ENCODE measurements at regions not wholly inside any gene's neighbourhood (a gene's known extent, or its start where the extent isn't known, plus 50 kb on each side); places are given as distances from the start of the nearest gene placed in this dataset.

DNA sequence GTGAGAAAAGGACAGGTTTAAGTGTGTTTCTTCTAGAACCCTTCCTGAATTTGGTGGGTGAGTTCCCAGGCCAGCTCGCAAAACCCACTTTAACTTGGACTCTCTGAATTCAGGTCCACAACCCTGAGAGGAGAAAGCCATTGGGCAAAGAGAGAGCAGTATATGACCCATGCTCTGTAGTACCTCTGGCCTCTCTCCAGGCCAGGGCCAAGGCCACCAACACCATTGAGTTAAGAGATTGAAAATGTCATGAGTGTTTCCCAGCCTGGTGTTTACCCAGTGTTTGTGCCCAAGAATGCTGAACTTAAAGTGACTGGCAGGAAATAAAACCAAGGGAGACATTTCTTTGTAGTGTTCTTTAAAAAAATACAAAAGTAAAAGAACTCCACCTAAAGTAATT, 410.4 kb upstream of the CDH5 start:
- no peak for DNase-seq (ENCODE audit: low spot score)

DNA sequence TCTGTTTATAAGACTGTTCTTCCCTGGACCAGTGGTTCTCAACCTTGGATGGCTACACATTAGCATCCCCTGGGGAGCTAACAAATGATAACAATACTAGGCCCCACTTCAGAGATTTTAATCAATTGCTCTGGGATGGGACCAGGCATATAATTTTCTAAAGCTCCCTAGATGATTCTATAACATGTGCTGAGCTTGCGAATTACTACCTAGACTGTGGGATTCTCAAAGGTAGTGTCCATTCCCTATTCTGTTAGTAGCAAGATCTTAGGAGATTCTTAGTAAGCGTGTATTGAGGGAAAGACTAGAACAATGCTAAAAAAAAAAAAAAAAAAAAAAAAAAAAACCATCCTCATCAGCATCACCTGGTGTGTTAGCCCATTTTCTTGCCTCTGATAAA, 412.0 kb upstream of the CDH5 start:
- no peak for DNase-seq (ENCODE audit: low spot score)

DNA sequence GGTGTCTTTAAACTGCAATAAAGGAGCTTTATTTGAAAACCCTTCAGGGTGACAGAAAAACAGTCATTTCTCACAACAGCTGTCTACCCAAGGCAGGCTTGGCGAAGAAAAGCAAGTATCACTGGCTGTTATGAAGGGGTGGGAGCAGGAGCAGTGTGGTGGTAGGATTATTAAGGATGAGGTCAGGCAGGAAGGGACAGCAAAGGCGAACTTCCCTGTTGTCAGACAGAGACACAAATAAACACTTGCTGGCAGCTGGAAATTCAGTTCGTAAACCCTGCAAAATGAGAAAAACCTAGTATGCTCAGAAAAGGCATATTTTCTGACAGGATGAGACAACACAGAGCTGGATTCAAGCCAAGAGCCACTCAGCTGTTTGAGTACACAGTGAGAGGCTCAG, 416.3 kb upstream of the CDH5 start:
- DNase-seq (ENCODE audit: low spot score) = no peak

DNA sequence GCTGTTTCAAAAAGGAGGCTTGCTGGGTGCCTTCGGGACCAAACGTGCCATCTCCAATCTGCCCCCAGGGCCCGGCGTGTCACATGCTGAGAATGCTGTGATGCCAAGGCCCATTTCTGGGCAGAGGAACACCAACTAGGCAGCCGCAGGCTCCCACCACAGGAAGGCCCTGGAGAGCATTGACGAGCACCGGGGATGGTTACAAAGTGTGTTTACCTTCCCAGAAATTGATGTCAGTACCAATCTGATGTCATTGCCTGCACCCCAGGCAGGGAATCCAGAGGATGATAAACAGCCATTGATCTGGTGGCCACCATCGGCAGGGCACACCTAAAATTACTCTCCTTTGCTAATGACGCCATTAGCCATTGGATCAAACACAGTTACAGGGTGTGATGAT, 418.1 kb upstream of the CDH5 start:
- DNase-seq (ENCODE audit: low spot score) = no peak

DNA sequence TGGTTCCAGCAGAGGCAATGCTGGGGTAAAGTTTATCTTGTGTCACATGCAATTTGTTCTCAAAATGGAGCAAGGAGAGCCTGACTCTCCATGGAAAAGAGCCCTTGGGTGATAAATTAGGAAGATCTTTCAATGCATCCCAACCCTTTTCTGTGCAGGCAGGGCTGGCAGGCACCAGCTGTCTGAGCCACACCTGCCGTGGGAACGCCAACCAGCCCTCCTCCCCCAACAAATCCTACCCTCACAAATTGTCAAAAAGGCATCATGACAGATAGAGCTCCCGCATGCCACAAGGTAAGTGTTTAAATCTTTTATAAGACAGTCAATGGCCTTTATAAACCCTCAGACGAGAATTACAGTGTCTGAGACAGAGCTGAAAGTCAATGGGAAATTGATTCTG, 418.5 kb upstream of the CDH5 start:
- no peak for DNase-seq (ENCODE audit: low spot score)

DNA sequence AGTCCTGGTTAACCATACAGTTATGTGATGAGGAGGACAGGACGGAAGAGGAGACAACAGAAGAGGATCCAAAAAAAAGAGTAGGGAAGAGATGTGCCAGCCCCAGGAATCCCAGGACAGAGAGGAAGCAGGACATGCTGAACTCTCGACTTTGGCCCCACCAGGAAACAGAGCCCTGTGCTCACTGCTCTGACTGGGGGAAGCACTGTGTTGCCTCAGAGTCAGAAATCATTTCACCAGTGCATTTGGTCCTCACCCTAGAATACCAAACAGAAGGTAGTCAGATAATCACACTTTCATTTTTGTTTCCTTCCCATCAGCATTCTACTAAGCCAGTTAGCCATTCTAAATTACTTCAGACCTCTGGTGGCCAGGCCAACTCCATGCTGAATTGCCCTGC, 421.0 kb upstream of the CDH5 start:
- no peak for DNase-seq (ENCODE audit: low spot score)

DNA sequence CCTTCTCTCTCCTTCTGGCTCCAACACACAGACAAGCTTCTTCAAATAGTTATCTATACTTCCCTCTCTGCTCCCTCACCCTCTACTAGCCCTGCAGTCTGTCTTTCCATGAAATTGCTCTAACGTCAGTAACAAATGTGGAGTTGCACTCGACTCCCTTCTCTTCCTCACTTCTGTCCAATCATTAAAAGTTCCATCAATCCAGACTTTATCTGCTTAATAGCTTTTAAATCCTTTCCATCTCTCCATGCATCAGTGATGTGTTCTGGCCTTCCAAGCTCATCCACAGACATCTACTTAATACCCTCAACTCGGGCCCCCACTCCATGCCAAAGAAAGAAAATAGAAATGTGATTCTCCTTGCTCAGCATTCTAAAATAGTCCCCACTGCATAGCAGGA, 422.1 kb upstream of the CDH5 start:
- no peak for DNase-seq (ENCODE audit: low spot score)

DNA sequence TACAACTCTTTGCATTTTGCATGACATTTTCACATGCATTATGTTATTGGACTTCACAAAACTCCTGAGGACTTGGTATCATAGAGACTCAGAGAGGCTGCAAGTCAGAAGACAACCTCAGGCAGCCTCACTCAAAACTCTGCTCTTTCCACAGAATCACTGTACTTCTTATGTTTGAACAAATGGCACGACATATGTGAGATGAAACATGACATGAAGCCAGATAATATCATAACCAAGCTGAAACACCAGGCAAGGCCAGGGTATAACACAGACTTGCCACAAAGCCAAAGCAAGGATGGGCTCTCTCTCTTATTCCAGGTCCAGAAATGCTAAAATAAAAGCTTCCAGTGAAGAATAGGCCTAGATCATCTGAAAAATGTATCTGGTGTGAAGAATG, 425.8 kb upstream of the CDH5 start:
- DNase-seq (ENCODE audit: low spot score) = no peak

DNA sequence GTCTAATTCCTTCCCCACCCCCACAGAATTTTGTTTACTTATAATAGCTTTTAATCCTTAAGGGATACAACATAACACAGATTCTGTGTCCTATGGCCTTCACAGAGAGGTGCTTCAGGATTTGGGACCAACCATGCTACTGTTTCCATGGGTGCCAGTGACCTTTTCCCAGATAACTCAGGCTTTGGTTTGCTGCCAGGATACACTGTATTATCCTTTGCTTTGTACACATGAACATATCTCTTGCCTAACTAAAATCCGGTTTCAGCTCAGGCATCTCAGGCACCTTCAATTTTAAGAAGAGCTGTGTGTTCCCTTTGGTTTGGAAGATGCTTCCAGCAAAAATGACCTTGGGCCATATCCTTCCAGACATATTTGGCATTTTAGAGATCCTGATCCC, 428.4 kb upstream of the CDH5 start:
- DNase-seq (ENCODE audit: low spot score) = no peak

DNA sequence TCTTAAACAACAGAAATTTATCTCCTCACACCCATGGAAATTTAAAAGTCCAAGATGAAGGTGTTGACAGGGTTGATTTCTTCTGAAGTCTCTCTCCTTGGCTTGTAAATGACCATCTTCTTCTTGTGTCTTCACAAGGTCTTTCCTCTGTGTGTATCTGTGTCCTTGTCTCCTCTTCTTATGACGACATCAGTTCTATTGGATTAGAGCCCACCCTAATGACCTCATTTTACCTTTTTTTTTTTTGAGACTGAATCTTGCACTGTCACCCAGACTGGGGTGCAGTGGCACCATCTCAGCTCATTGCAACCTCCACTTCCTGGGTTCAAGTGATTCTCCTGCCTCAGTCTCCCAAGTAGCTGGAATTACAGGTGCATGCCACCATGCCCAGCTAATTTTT, 429.0 kb upstream of the CDH5 start:
- no peak for DNase-seq (ENCODE audit: low spot score)

DNA sequence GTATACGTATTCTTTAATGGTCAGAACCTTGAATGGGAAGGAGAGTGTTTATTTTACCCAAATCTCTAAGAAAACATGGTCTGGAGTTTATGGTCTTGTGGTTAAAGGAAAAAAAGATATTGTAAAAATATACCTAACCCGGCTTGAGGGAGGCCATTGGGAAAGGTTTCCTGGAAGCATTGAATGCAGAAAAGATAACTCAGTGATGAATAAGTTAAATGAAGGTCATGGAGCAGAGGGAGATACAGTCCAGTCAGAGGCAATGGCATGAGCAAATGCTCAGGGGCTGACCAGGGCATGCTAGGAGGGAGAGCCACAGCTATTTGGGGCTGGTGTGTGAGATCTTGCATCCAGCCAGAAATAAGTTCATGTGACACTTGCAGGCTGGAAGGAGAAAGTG, 430.4 kb upstream of the CDH5 start:
- no peak for DNase-seq (ENCODE audit: low spot score)

DNA sequence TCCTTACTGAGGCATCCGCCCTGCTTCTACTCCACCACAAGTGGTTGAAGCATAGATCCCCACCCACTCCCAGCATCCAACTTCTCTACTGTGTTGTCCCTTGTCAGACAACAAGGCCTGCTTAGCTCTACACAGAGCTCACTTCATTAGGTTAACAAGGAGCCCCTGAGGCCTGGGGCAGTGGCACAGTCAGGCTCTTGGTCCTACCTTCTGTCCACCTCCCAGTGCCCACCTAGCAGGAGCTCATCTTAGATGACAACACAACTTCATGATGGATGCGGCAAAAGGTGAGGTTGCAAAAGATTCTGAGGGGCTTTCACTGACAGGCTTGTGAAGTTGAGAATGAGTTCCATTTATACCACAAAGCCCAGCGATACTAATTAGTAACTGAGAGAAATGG, 432.0 kb upstream of the CDH5 start:
- no peak for DNase-seq (ENCODE audit: low spot score)

DNA sequence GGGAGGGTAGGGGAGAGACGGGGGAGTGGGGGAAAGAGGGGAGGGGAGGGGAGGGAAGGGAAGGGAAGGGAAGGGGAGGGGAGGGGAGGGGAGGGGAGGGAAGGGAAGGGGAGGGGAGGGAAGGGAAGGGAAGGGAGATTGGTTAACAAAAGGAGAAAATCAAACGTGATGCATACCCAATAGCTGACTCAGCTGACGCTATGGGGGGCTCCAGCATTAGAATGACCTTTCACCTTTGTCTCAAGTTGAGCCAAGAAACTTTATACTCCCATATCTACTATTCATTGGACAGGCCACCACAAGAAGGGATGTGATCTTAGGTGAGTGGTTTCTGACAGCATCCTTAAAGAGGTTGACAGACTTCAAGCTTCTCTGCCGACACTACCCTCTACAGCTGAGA, 432.8 kb upstream of the CDH5 start:
- no peak for DNase-seq (ENCODE audit: low spot score)

DNA sequence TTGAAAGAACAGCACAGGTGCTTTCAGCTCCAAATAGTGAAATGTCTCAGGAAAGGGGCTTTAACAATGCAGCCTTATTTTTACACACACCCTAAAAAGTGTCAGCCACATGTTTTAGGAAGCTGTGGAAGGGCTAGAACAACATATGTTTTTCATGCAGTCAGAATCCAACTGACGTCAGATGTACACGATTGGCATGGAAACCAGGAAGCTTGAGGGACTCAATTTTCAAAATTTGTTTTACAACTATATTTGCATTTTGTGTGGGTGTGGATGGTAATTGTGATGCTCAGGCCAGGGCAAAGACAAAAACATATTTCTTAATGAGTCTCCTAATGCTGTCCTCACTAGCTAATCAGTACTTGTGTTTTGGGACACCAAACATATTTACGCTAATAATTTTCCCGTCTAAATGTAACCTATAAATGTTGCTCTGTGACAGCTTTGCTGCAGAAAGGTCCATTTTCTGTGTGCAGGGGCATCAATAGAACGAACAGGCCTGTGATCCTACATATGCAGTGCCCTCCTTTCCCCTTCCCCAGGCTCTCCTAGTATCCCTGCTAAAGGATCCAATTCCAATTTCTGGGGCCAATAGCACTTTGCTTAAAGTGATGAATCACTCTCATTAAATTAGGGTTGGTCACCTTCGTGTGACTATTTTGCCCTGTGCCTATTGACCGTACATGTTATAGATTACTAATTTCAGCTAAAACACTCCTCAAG, 434.0 kb upstream of the CDH5 start:
- DNase-seq (ENCODE audit: low spot score) = no peak

DNA sequence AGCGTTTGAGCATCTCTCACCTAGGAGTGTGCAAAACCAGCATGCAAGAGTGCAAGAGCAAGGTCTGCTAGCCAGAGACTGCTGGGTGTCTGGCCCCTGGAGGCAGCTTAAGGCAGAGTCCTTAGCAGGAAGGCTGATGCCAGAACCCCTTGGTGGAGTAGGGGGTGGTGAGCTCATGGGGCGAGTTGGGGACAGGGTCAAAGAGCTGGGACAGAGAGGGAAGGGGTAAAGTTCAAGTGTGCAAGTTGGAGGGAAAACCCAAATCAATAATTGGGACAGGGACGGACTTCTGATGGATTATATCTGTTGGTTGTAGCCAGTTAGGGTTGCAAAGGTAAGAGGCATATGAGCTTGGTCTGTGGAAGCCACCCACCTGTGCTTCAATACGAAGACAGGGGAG, 443.6 kb upstream of the CDH5 start:
- no peak for DNase-seq (ENCODE audit: low spot score)

DNA sequence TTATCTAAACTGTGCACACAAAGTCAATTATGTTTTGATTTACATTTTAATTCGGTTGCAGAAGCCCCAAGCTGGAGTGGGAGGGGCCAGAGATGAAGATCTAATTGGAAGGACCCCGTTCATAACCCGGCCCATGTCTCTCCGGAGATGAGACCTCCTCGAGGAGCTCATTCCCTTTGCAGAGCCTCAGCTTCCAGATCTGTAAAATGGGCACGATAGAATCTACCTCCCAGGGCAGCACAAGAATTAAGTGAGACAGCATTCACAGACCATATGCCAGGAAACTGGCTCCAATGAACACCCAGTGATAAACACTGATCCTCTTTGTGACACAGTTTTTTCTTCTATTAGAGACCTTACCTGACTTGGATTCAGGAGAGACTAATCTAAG, 446.5 kb upstream of the CDH5 start:
- no peak for DNase-seq (ENCODE audit: low spot score)

DNA sequence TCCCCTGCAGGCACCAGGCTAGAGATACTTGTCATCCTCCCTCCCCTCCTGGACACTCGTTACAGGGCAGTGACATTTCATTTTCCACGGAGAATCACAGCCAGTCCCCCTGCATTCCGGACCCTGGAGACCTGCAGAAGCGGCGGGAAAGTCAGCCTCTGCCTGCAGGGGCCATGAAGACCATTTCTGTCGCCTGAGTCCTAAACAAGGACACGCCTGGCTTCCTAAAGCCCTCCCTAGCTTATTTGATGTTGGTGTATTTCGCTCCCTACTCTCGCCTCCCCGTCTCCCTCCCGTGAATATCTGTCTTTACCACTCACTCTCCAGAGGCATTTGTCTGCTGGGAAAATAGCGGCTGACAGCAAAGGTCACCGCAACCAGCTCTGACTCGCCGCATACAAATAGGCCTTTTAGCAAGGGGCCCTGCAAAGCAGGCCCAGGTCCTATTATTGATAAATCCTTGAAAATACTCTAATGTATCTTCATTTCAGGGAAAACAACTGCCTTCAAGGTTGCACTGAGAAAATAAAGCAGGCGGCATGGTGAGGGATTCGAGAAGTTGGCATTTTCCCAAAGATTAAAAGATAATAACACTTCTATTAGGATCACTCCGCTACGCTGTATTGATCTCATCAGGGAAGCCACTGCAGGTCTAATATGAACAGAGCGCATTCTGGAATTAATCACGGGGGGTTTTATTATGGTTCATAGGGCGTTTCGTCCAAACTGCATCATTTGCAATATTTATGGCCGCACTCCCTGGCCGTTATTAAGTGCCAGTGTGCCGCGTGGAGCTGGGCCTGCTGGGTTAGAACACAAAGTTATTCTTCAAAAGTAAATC, 447.1 kb upstream of the CDH5 start:
- no peak for DNase-seq (ENCODE audit: low spot score)

DNA sequence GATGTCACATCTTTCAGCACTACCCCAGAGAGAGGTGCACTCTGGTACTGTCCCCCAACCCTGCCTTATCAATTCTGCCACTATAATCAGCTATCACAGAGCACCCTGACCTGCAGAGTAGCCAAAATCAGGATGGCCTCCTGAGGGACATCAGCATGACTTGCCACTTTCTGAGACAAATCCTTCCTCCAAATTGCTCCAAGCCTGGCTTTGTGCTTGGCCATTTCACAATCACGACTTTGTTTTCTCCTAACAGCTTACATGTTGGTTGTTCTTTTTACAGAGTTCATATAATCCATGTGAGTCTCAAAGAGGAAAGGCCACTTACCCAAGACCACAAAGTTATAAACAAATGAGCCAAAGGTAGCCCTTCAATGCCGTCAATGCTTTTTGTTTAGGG, 449.0 kb upstream of the CDH5 start:
- no peak for DNase-seq (ENCODE audit: low spot score)

DNA sequence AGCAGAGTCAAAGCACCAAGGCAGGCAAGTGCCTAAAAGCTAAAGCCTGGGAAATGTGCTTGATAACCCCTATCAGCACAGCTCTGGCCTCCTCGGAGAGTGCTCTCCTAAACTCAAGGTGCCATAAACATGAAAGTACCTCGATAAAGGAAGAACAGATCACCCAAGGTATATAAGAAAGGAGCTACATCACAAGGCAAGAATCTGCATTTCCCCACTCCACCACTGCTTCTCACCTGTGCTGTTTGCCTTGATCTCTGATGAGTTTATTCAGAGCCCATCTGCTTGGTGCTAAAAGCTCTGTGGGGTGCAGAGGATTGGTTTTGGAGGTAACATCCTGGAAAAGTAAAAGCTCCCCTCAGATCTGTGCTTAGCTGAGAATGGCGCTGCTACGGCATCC, 449.5 kb upstream of the CDH5 start:
- DNase-seq (ENCODE audit: low spot score) = no peak

DNA sequence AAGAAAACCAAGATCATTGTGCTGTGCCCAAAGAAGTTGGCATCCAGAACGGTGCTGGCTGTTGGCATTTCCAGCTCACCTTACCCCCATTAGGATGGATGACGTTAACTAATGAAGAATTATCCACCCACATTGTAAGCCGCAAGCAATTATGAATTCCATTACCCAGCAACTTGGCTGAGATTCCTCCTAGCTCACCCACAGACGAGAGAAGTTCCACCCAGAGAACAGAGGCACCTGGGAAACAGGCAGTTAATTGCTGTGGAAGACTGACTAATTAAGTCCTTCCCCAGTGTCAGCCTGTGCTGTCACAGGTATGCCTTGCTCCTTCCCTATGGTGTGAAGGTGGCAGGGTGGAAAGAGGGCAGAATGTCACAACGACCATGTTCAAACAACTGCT, 456.2 kb upstream of the CDH5 start:
- no peak for DNase-seq (ENCODE audit: low spot score)

DNA sequence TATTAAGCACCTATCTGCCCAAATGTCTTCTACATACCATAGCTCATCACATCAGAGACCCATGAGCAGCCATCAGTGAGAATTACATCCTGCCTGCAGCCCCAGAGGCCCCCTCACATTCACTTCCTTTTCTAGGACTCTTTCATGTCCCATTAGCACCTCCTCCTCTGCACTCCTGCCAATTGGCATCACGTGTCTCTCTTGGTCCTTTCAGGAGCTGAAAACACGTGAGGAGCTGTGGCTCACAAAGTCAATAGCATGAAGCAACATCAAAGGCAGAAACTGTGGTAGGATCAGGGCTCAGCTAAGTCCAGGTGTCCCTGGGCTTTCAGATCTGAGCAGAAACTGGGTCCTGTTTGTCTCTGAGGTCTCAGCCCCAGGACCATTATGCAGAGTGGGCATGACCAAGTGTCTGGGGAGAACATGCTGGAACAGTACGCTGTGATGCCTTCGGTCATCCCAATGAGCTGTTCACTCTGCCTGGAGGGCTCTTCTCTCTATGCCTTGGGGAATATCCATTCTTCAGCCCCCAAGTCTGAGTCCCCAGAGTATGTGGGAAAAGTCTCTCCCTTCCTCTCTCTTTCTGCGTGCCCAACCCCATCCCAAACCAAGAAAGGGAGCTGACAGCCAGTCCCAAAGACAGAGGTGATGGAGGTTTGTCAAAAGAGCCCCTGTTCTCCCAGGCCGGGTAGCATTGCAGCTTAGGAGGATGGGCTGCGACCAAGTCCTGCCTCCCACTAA, 457.0 kb upstream of the CDH5 start:
- DNase-seq (ENCODE audit: low spot score) = no peak

DNA sequence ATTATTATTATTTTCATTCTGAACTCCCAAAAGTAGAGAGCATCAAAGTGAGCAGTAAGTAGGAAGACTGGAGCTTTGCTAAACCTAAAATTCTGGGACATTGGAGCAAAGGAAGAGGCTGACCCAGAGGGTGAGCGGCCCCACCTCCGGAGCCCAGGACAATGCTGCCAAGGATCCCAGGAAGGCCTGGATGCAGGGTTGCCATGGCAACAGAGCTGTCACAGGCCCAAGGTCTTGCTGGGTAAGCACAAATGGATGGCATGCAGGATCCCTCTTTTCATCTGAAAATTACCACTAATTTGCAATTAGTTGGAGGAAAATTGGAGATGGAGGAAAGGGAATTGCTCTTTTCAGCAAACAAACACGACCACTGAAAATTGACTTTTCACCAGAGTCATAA, 457.9 kb upstream of the CDH5 start:
- peak; percentile 59 for DNase-seq (ENCODE audit: low spot score)

DNA sequence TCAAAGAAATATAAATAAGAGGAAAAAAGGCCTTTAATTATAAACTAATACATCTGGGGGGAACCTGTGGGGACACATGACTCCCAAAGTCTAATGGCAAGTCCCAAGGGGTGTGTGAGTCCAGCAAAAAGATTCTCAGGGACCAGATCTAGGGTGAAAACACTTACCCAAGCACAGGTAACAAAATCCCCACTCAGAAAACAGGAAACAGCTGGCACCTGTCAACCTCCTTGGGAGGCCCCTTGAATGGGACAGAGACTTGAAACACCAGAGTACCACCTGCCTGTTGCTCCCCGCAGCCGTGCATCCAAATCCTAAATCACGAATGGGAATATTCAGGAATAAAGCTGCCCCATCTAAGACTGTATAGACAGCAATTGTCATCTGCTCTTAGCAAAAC, 461.2 kb upstream of the CDH5 start:
- no peak for DNase-seq (ENCODE audit: low spot score)
